ENCODE measurements at regions not wholly inside any gene's neighbourhood (a gene's known extent, or its start where the extent isn't known, plus 50 kb on each side); places are given as distances from the start of the nearest gene placed in this dataset.

DNA sequence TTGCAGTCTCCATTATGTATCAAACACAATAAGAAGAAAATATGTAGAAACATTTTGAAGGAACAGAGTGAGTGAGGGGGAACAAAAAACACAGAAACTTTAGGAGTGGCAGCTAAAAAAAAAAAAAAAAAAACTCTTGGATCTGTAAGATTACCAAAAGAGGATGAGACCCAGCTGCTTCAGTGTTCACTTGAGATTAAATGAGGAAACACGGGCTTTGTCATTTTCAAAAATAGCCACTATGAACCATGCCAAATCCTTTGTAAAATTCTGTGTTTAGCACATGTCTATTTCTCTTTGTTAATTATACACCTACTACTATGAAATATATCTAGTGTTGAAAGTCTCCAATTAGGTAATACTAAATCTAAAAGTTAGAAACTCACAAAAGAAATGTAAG lies 485.9 kb downstream of the EFNA5 start:
- TF ChIP-seq, protein P1, sequence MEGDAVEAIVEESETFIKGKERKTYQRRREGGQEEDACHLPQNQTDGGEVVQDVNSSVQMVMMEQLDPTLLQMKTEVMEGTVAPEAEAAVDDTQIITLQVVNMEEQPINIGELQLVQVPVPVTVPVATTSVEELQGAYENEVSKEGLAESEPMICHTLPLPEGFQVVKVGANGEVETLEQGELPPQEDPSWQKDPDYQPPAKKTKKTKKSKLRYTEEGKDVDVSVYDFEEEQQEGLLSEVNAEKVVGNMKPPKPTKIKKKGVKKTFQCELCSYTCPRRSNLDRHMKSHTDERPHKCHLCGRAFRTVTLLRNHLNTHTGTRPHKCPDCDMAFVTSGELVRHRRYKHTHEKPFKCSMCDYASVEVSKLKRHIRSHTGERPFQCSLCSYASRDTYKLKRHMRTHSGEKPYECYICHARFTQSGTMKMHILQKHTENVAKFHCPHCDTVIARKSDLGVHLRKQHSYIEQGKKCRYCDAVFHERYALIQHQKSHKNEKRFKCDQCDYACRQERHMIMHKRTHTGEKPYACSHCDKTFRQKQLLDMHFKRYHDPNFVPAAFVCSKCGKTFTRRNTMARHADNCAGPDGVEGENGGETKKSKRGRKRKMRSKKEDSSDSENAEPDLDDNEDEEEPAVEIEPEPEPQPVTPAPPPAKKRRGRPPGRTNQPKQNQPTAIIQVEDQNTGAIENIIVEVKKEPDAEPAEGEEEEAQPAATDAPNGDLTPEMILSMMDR (IDR thresholded peaks at IDR 0.05; ENCODE audit: extremely low read depth, missing control alignments), result no peak
- DNase-seq (ENCODE audit: low spot score), result no peak

DNA sequence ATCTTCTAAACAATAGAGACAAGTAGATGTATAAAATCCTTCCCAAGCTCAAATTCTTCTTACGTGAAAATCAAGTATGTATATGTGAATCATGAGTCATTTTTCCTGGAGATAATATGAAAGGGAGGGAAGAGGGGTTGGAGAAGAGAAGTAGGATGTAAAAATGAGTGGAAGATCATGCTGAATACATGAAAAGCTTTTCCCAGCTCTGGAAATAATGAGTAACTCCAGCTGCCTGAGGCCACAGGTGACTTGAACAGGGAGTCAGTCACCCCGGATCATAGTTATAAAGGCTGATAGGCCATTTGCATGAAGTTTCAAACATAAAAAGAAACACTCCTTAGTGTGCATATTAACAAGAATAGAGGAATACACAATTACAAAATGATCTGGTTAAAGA lies 486.7 kb downstream of the EFNA5 start:
- DNase-seq (ENCODE audit: low spot score), result no peak
- TF ChIP-seq, protein P1 (IDR thresholded peaks at IDR 0.05; ENCODE audit: extremely low read depth, missing control alignments), result no peak

DNA sequence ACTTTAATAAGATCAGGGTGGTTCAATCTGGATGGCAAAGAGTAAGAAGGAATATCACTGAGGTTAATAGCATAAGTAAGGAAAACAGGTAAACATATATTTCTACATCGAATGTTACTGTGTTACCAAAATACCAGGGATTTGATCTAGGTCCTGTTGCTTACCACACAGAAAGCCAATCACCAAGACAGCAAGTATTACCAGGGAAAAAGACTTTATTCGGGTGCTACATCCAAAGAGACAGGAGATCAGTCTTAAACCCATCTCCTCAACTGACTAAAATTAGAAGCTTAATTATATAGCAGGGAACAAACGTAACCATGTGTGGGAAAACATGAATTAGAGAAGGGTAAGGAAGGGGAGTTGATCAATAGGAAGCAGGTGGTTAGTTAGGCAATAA lies 500.1 kb downstream of the EFNA5 start:
- DNase-seq (ENCODE audit: low spot score), result no peak
- TF ChIP-seq, protein P1 (IDR thresholded peaks at IDR 0.05; ENCODE audit: extremely low read depth, missing control alignments), result no peak

DNA sequence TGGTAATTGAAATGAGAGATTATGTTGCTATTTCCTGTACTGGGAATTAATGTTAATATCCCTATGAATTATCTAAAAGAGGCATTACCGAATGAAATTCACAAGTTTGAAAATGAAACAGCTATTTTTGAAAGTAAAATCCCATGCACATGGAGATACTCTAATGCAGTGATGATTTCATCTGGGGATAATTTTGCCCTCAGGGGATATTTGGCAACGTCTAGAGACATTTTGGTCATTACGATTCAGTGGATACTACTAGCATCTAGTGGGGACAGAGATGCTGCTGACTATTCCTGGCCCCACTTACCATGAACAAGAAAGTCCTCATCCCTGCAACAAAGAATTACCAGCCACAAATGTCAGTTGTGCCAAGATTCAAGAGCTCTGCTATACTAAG lies 500.9 kb downstream of the EFNA5 start:
- TF ChIP-seq, protein P1 (IDR thresholded peaks at IDR 0.05; ENCODE audit: extremely low read depth, missing control alignments), result no peak
- no peak for DNase-seq (ENCODE audit: low spot score)

DNA sequence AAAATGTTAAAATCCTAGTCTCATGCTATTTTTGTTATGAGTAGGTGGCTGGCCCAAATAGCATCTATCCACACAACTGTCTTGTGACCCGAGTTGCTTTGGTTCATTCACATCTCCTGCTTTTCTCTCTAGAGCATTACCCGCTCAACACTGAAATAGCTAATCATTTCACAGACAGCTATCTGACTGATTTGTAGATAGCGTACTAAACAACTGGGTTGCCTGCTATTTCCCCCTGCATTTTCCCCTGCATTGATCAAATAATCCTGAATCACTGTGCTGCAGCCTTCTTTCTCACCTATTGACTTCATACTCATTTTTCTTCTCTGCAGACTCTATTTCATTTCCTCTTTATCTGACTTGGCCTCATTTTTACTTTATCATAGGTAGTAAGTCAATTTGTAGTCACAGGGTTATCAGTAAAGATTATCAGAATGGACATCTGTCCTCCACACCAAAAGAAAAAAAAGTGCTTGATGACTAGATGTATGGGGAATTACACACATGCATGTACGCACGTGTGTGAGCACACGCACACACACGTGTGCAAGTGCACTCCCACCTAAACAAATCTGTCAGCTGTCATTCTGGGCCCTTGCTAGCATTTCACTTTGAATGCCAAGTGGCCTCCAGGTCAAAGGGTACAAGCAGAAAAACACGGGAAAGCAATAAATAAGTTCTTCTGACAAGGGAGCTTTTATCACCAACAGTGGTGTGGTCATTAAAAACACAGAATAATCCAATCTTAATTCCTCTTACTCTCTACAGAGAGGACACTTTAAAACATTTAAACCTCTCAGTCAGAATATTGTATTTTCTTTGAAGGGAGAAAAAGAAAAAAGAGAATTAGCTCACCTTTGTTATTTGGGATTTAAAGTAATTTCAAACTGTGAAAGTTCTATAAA lies 501.6 kb downstream of the EFNA5 start:
- TF ChIP-seq, protein P1 (IDR thresholded peaks at IDR 0.05; ENCODE audit: extremely low read depth, missing control alignments), result no peak
- DNase-seq (ENCODE audit: low spot score), result no peak

DNA sequence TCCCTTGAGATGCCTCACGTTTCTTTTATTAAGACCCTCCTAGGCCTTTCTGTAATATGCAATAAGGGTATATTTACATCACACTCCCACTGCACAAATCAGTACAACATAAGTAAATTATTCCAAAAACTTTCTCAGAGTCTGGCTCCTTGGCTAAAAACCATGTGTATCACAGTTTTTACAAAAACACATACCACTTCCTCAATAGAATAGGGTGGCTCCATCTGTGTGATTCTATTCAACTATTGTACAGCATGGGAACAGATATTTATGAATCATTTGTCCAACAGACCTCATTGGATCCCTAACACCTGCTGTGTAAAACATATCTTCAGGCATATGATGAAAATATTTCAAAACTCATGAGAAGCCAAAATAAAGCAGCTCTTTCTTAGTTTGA lies 502.7 kb downstream of the EFNA5 start:
- DNase-seq (ENCODE audit: low spot score), result no peak
- TF ChIP-seq, protein P1 (IDR thresholded peaks at IDR 0.05; ENCODE audit: extremely low read depth, missing control alignments), result no peak

DNA sequence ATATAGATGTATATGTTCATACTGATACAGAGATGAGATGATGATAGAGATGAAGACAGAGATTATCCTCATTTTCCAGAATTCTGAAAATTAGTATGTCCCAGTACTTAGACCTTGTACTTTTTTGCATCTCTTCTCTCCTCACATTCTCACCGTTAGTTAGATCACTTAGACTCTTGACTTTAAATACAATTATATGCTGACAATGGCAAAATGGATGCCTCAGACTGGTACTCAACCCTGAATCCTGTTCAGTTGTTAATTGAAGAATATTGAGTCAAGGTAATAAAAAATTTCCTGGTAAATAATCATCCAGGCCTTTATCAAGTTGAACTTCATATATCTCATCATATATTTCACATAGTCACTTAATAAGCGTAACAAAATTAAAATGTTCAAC lies 505.4 kb downstream of the EFNA5 start:
- TF ChIP-seq, protein P1 (IDR thresholded peaks at IDR 0.05; ENCODE audit: extremely low read depth, missing control alignments), result no peak
- DNase-seq (ENCODE audit: low spot score), result no peak
